H9 (cell line): ENCODE measurements at regions not wholly inside any gene's neighbourhood (a gene's known extent, or its start where the extent isn't known, plus 50 kb on each side); places are given as distances from the start of the nearest gene placed in this dataset.

ENCODE experiments used
- DNase-seq: peaks from one replicate; pipeline ENCODE4 v3.0.0-alpha.2; 2017
- H2AFZ ChIP-seq: one replicate; pipeline ENCODE4 v1.6.1; 2013; ENCODE audit warnings: mild to moderate bottlenecking, low read length, control low read depth, moderate library complexity
- H2AK5ac ChIP-seq: 2 replicates; pipeline ENCODE4 v1.6.1; 2013; ENCODE audit warnings: low read length, control low read depth, mixed read lengths; ENCODE audit not compliant: insufficient read length
- H2BK120ac ChIP-seq: one replicate; pipeline ENCODE4 v1.6.1; 2013; ENCODE audit warnings: low read depth, mild to moderate bottlenecking, low read length, control low read depth, inconsistent platforms; ENCODE audit not compliant: poor library complexity, severe bottlenecking
- H2BK12ac ChIP-seq: 2 replicates; pipeline ENCODE4 v1.6.1; 2013; ENCODE audit warnings: low read length, control low read depth, mixed read lengths, low read depth; ENCODE audit not compliant: insufficient read length
- H2BK15ac ChIP-seq: 2 replicates; pipeline ENCODE4 v1.6.1; 2013; ENCODE audit warnings: low read depth, low read length, control low read depth
- H2BK20ac ChIP-seq: one replicate; pipeline ENCODE4 v1.6.1; 2013; ENCODE audit warnings: low read depth, mild to moderate bottlenecking, low read length, control low read depth, inconsistent platforms; ENCODE audit not compliant: poor library complexity, severe bottlenecking
- H2BK5ac ChIP-seq: 2 replicates; pipeline ENCODE4 v1.6.1; 2013; ENCODE audit warnings: low read length, control low read depth, mixed read lengths; ENCODE audit not compliant: insufficient read length
- H3K14ac ChIP-seq: 2 replicates; pipeline ENCODE4 v1.6.1; 2013; ENCODE audit warnings: low read length, control low read depth; ENCODE audit not compliant: insufficient read depth
- H3K18ac ChIP-seq: 2 replicates; pipeline ENCODE4 v1.6.1; 2013; ENCODE audit warnings: low read depth, mild to moderate bottlenecking, mixed read lengths, low read length, control low read depth; ENCODE audit not compliant: insufficient read length
- H3K23ac ChIP-seq: 2 replicates; pipeline ENCODE4 v1.6.1; 2013; ENCODE audit warnings: low read length, control low read depth, mixed read lengths, low read depth; ENCODE audit not compliant: insufficient read length
- H3K23me2 ChIP-seq: 2 replicates; pipeline ENCODE4 v1.6.1; 2013; ENCODE audit warnings: low read depth, mild to moderate bottlenecking, mixed read lengths, low read length, control low read depth; ENCODE audit not compliant: insufficient read length, poor library complexity, severe bottlenecking
- H3K27ac ChIP-seq: 2 replicates; pipeline ENCODE4 v1.5.1; 2013; ENCODE audit warnings: low read length, control low read depth, mixed read lengths, low read depth; ENCODE audit not compliant: insufficient read length
- H3K27me3 ChIP-seq: 2 replicates; pipeline ENCODE4 v1.6.1; 2013; ENCODE audit warnings: low read length, control low read depth, inconsistent platforms; ENCODE audit not compliant: insufficient read depth
- H3K4ac ChIP-seq: 2 replicates; pipeline ENCODE4 v1.6.1; 2013; ENCODE audit warnings: low read depth, mild to moderate bottlenecking, control low read depth, inconsistent platforms, low read length, moderate library complexity
- H3K4me1 ChIP-seq: 2 replicates; pipeline ENCODE4 v1.6.1; 2013; ENCODE audit warnings: low read length, control low read depth, inconsistent platforms; ENCODE audit not compliant: insufficient read depth
- H3K4me2 ChIP-seq: 2 replicates; pipeline ENCODE4 v1.6.1; 2013; ENCODE audit warnings: low read length, control low read depth, mixed read lengths; ENCODE audit not compliant: insufficient read length, insufficient read depth
- H3K56ac ChIP-seq: 2 replicates; pipeline ENCODE4 v1.6.1; 2013; ENCODE audit warnings: low read depth, mild to moderate bottlenecking, mixed read lengths, low read length, control low read depth; ENCODE audit not compliant: insufficient read length
- H3K79me1 ChIP-seq: 2 replicates; pipeline ENCODE4 v1.6.1; 2013; ENCODE audit warnings: low read depth, mild to moderate bottlenecking, moderate library complexity, low read length, control low read depth, inconsistent platforms; ENCODE audit not compliant: insufficient read depth, poor library complexity, severe bottlenecking
- H3K79me2 ChIP-seq: 2 replicates; pipeline ENCODE4 v1.6.1; 2013; ENCODE audit warnings: low read length, control low read depth, inconsistent platforms; ENCODE audit not compliant: insufficient read depth
- H3K9ac ChIP-seq: 2 replicates; pipeline ENCODE4 v1.6.1; 2013; ENCODE audit warnings: low read length, control low read depth, mixed read lengths; ENCODE audit not compliant: insufficient read length; ENCODE audit errors: extremely low read depth
- H3K9me3 ChIP-seq: one replicate; pipeline ENCODE4 v1.6.1; 2013; ENCODE audit warnings: low read depth, low read length, inconsistent platforms; ENCODE audit not compliant: control insufficient read depth
- H3T11ph ChIP-seq: one replicate; pipeline ENCODE4 v1.6.1; 2013; ENCODE audit warnings: mild to moderate bottlenecking, low read length, control low read depth, inconsistent platforms
- H4K20me1 ChIP-seq: one replicate; pipeline ENCODE4 v1.6.1; 2013; ENCODE audit not compliant: control insufficient read depth, insufficient read length, insufficient read depth
- H4K5ac ChIP-seq: 2 replicates; pipeline ENCODE4 v1.6.1; 2013; ENCODE audit warnings: low read depth, mild to moderate bottlenecking, mixed read lengths, low read length, control low read depth; ENCODE audit not compliant: insufficient read length
- H4K8ac ChIP-seq: replicated peaks from 2 replicates; pipeline ENCODE4 v1.6.1; 2013; ENCODE audit warnings: low read length, control low read depth, mixed read lengths, low read depth; ENCODE audit not compliant: insufficient read length
- H4K91ac ChIP-seq: 2 replicates; pipeline ENCODE4 v1.6.1; 2013; ENCODE audit warnings: low read depth, mild to moderate bottlenecking, moderate library complexity, mixed read lengths, low read length, control low read depth; ENCODE audit not compliant: insufficient read length
- H3K27ac Mint-ChIP-seq, 3 experiments: 2 replicates in 2 of 3; 3 replicates in 1 of 3; pipeline ENCODE4 v1.8.0; 2020 to 2021; ENCODE audit warnings: mixed read lengths in 3 of 3, mild to moderate bottlenecking in 1 of 3, moderate library complexity in 1 of 3
- H3K27me3 Mint-ChIP-seq: 2 replicates; pipeline ENCODE4 v1.8.0; 2021; ENCODE audit warnings: low read depth, mild to moderate bottlenecking, moderate library complexity, mixed read lengths
- H3K36me3 Mint-ChIP-seq, 3 experiments: 2 replicates in 2 of 3; 3 replicates in 1 of 3; pipeline ENCODE4 v1.8.0; 2020 to 2021; ENCODE audit warnings: low read depth in 3 of 3, mixed read lengths in 3 of 3; ENCODE audit not compliant: insufficient read depth in 1 of 3
- H3K4me1 Mint-ChIP-seq, 2 experiments: 2 replicates each; pipeline ENCODE4 v1.8.0; 2020; ENCODE audit warnings: mixed read lengths in 2 of 2
- H3K4me3 Mint-ChIP-seq, 2 experiments: 2 replicates in 1 of 2; 3 replicates in 1 of 2; pipeline ENCODE4 v1.8.0; 2020 to 2021; ENCODE audit warnings: mild to moderate bottlenecking in 2 of 2, mixed read lengths in 2 of 2, moderate library complexity in 1 of 2
- H3K9me3 Mint-ChIP-seq, 2 experiments: 2 replicates in 1 of 2; 3 replicates in 1 of 2; pipeline ENCODE4 v1.8.0; 2020; ENCODE audit warnings: mild to moderate bottlenecking in 2 of 2, mixed read lengths in 2 of 2, moderate library complexity in 1 of 2
- WGBS: extraction: QIAGEN DNeasy Blood & Tissue Kit; methylation state at CpG from one replicate; pipeline ENCODE4 v1.1.7; 2013; ENCODE audit warnings: missing lambda C conversion rate, low lambda C conversion rate, mixed read lengths; ENCODE audit not compliant: insufficient read length; ENCODE audit errors: extremely low coverage; 5-methylcytosine and 5-hydroxymethylcytosine counted together
- TF ChIP-seq, protein P1 (sequence below): fragments of 200-600 bp; sonication (generic); conservative IDR thresholded peaks from 3 replicates; pipeline ENCODE4 v1.8.0; 2021; ENCODE audit warnings: antibody characterized with exemption, mild to moderate bottlenecking

DNA sequence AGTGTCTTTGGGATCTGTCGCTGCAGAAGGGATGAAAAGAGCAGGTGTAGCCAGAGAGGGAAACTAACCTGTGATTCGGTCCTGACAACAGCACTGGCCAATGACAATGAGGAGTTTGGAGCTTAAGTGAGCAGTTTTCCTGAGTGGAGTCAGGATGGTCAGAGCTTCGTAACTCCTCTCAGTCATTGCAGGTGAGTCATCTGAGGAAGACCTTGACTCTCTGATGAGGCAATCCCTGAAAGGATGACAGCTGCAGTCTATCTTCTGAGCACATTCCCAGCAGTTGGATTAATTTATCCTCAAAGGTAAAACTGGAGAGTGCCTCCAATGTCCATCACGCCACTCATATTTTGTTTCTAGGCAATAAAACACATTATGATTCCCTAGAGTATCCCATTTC lies 401.9 kb downstream of the POM121L12 start:
- DNase-seq: no peak
- Histone ChIP-seq H3K23me2 (no peaks in the 10 kb centered on the region), H3K9me3 (no peaks in the 10 kb centered on the region), H2BK20ac (no peak overlapping the region), H2BK12ac (no peak overlapping the region), H3K9ac (no peak overlapping the region), H3K23ac (no peak overlapping the region), H3K4me2 (no peak overlapping the region), H3K56ac (no peak overlapping the region), H4K8ac (no peak overlapping the region), H3T11ph (no peak overlapping the region), H3K4me1 (no peaks in the 10 kb centered on the region), H3K79me1 (no peaks in the 10 kb centered on the region), H2BK15ac (no peak overlapping the region), H4K20me1 (no peaks in the 10 kb centered on the region), H3K79me2 (no peaks in the 10 kb centered on the region), H2AFZ (no peak overlapping the region), H3K14ac (no peak overlapping the region), H2BK5ac (no peak overlapping the region), H4K91ac (no peak overlapping the region), H2AK5ac (no peak overlapping the region), H3K4ac (no peak overlapping the region), H3K18ac (no peak overlapping the region), H3K27me3 (no peaks in the 10 kb centered on the region), H2BK120ac (no peak overlapping the region), H4K5ac (no peak overlapping the region), H3K27ac (no peak overlapping the region)
- no peaks in the 10 kb centered on the region for H3K36me3 Mint-ChIP-seq
- no peaks in the 10 kb centered on the region for H3K4me1 Mint-ChIP-seq
- H3K27me3 Mint-ChIP-seq: no peaks in the 10 kb centered on the region
- no peak overlapping the region for H3K4me3 Mint-ChIP-seq
- H3K9me3 Mint-ChIP-seq: no peaks in the 10 kb centered on the region
- TF ChIP-seq, protein P1, sequence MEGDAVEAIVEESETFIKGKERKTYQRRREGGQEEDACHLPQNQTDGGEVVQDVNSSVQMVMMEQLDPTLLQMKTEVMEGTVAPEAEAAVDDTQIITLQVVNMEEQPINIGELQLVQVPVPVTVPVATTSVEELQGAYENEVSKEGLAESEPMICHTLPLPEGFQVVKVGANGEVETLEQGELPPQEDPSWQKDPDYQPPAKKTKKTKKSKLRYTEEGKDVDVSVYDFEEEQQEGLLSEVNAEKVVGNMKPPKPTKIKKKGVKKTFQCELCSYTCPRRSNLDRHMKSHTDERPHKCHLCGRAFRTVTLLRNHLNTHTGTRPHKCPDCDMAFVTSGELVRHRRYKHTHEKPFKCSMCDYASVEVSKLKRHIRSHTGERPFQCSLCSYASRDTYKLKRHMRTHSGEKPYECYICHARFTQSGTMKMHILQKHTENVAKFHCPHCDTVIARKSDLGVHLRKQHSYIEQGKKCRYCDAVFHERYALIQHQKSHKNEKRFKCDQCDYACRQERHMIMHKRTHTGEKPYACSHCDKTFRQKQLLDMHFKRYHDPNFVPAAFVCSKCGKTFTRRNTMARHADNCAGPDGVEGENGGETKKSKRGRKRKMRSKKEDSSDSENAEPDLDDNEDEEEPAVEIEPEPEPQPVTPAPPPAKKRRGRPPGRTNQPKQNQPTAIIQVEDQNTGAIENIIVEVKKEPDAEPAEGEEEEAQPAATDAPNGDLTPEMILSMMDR: no peak
- WGBS: no CpG with 5 or more reads among the region's 4 CpGs
- no peak overlapping the region for H3K27ac Mint-ChIP-seq
